ENCODE measurements at regions not wholly inside any gene's neighbourhood (a gene's known extent, or its start where the extent isn't known, plus 50 kb on each side); places are given as distances from the start of the nearest gene placed in this dataset.

GRCh38 chr11:39971938-39972337, 1487.5 kb downstream of the LRRC4C start:
- TF ChIP-seq TAF1 (IDR thresholded peaks at IDR 0.05; ENCODE audit: borderline replicate concordance, insufficient read depth, low read length) (no peak), SIN3A (IDR thresholded peaks at IDR 0.05; ENCODE audit: borderline replicate concordance, insufficient read depth, low read length) (no peak), POLR2AphosphoS5 (IDR thresholded peaks at IDR 0.05; ENCODE audit: low read depth, low read length) (no peak)

GRCh38 chr11:39968071-39968470, 1491.4 kb downstream of the LRRC4C start:
- no peak for TF ChIP-seq POLR2AphosphoS5 (IDR thresholded peaks at IDR 0.05; ENCODE audit: low read depth, low read length)
- no peak for TF ChIP-seq TAF1 (IDR thresholded peaks at IDR 0.05; ENCODE audit: borderline replicate concordance, insufficient read depth, low read length)
- no peak for TF ChIP-seq FOXP2 (optimal IDR thresholded peaks at IDR 0.05; ENCODE audit: borderline replicate concordance, extremely low read depth, extremely low read length, insufficient read depth)
- TF ChIP-seq REST (IDR thresholded peaks at IDR 0.05; ENCODE audit: insufficient read depth in 1 of 2, low read depth in 2 of 2, low read length in 2 of 2), result no peak
- TF ChIP-seq SIN3A (IDR thresholded peaks at IDR 0.05; ENCODE audit: borderline replicate concordance, insufficient read depth, low read length), result no peak

GRCh38 chr11:39965701-39966100, 1493.8 kb downstream of the LRRC4C start:
- TF ChIP-seq POLR2AphosphoS5 (IDR thresholded peaks at IDR 0.05; ENCODE audit: low read depth, low read length) (no peak), REST (IDR thresholded peaks at IDR 0.05; ENCODE audit: insufficient read depth in 1 of 2, low read depth in 2 of 2, low read length in 2 of 2) (no peak), FOXP2 (optimal IDR thresholded peaks at IDR 0.05; ENCODE audit: borderline replicate concordance, extremely low read depth, extremely low read length, insufficient read depth) (no peak), SIN3A (IDR thresholded peaks at IDR 0.05; ENCODE audit: borderline replicate concordance, insufficient read depth, low read length) (no peak), TAF1 (IDR thresholded peaks at IDR 0.05; ENCODE audit: borderline replicate concordance, insufficient read depth, low read length) (no peak)

- no peak for TF ChIP-seq REST (IDR thresholded peaks at IDR 0.05; ENCODE audit: insufficient read depth in 1 of 2, low read depth in 2 of 2, low read length in 2 of 2)
- no peak for TF ChIP-seq FOXP2 (optimal IDR thresholded peaks at IDR 0.05; ENCODE audit: borderline replicate concordance, extremely low read depth, extremely low read length, insufficient read depth)
- no peak for TF ChIP-seq SIN3A (IDR thresholded peaks at IDR 0.05; ENCODE audit: borderline replicate concordance, insufficient read depth, low read length)
- no peak for TF ChIP-seq POLR2AphosphoS5 (IDR thresholded peaks at IDR 0.05; ENCODE audit: low read depth, low read length)
- no peak for TF ChIP-seq TAF1 (IDR thresholded peaks at IDR 0.05; ENCODE audit: borderline replicate concordance, insufficient read depth, low read length)
Measured at GRCh38 chr11:39960206-39960605, 1499.2 kb downstream of the LRRC4C start.

GRCh38 chr11:39932966-39933365, 1526.5 kb downstream of the LRRC4C start:
- TF ChIP-seq FOXP2 (optimal IDR thresholded peaks at IDR 0.05; ENCODE audit: borderline replicate concordance, extremely low read depth, extremely low read length, insufficient read depth), result no peak
- TF ChIP-seq POLR2AphosphoS5 (IDR thresholded peaks at IDR 0.05; ENCODE audit: low read depth, low read length), result no peak

- no peak for TF ChIP-seq REST (IDR thresholded peaks at IDR 0.05; ENCODE audit: insufficient read depth in 1 of 2, low read depth in 2 of 2, low read length in 2 of 2)
- no peak for TF ChIP-seq FOXP2 (optimal IDR thresholded peaks at IDR 0.05; ENCODE audit: borderline replicate concordance, extremely low read depth, extremely low read length, insufficient read depth)
- no peak for TF ChIP-seq TAF1 (IDR thresholded peaks at IDR 0.05; ENCODE audit: borderline replicate concordance, insufficient read depth, low read length)
- TF ChIP-seq POLR2AphosphoS5 (IDR thresholded peaks at IDR 0.05; ENCODE audit: low read depth, low read length), result no peak
- TF ChIP-seq SIN3A (IDR thresholded peaks at IDR 0.05; ENCODE audit: borderline replicate concordance, insufficient read depth, low read length), result no peak
Measured at GRCh38 chr11:39917256-39917655, 1542.2 kb downstream of the LRRC4C start.
